MV-4-11 (cell line): ENCODE measurements at regions not wholly inside any gene's neighbourhood (a gene's known extent, or its start where the extent isn't known, plus 50 kb on each side); places are given as distances from the start of the nearest gene placed in this dataset.

Experiments
- DNase-seq: peaks from one replicate; lab custom pipeline; 2025; lab: John Stamatoyannopoulos, UW

DNA sequence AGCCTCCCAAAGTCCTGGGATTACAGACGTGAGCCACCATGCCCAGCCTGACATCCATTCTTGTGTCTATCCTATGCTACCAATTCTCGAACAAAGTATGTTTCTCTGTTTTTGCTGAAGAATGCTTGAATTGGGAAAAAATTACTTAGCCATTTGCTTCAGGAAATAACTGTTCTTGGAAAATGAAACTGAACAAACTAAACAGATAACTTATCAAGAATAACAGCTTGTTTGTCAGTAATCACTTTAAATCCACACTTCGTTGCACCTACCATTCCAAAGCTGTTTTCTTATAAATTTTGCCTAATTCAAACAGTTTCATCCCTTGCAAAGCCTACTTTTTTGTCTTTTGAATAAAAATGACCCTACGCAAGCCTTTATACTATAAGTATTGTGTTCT is 672.9 kb downstream of the SUCLG1 start:
- no peak for DNase-seq

- DNase-seq, result no peak
Observed at GRCh38 chr2:83784947-83785346, 674.1 kb downstream of the SUCLG1 start.

- DNase-seq, result no peak
Observed at GRCh38 chr2:83784315-83784714, 674.8 kb downstream of the SUCLG1 start.

GRCh38 chr2:83782122-83782521 is 677.0 kb downstream of the SUCLG1 start:
- DNase-seq, result no peak

GRCh38 chr2:83764447-83765005 is 694.6 kb downstream of the SUCLG1 start:
- DNase-seq, result no peak

DNA sequence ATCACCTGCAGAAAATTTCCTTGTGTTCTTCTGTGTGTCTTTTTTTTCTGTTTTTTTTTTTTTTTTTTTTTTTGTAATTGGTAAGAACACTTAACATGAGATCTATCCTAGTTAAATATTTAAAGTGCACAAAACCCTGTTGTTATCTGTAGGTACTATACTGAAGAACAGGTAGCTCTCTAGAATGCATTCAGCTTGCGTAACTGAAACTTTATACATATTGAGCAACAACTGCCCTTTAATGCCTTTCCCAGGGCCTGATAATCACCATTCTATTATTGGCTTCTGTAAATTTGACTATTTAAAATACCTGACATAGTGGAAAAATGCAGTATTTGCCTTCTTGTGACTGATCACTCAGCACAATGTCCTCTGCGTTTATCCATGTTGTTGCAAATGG is 701.8 kb downstream of the SUCLG1 start:
- DNase-seq, result no peak

GRCh38 chr2:83756219-83756618 is 702.9 kb downstream of the SUCLG1 start:
- no peak for DNase-seq

GRCh38 chr2:83747141-83747540 is 711.9 kb downstream of the SUCLG1 start:
- DNase-seq, result no peak

- DNase-seq, result no peak
Observed at GRCh38 chr2:83744855-83745254, 714.2 kb downstream of the SUCLG1 start.

GRCh38 chr2:83742117-83742782 is 716.8 kb downstream of the SUCLG1 start:
- DNase-seq, result no peak

GRCh38 chr2:83730223-83730622 is 728.9 kb downstream of the SUCLG1 start:
- DNase-seq, result no peak

- DNase-seq, result no peak
Observed at GRCh38 chr2:83725735-83726134, 733.3 kb downstream of the SUCLG1 start.

DNA sequence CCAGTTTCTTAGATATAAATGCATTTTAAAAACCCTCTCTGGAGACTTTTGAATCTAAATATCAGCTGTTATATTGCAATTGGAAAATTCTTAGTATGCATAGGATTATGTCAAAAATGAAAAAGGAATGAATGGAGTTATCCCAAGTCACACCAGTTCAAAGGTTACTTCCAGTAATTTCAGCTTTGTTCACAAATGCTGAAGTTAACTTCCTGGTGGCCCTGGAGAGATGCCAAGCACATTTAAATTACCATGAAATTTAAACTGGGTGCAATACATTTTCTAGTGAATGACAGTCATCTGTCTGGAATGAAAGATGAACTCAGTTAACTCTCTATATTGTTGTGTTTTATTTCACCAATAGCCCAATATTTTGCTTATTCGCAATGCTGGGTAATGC is 753.9 kb downstream of the SUCLG1 start:
- no peak for DNase-seq

DNA sequence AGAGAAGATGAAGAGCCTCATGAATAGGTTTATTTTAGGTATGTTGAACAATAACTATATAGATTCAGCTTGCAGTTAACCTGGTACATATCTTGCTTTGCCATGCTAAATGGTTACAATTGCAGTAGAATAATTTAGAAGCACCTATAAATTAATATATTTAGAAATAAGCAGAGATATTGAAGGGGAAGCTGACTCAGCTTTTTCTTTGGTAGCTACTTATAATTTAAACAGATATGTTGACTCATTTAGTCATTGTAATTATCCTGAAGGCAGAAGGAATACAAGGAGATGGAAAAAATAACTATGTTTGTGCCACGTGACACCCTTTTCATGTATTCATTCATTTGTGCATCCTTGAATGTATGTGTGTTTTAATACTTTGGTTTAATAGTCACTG is 755.5 kb downstream of the SUCLG1 start:
- DNase-seq, result no peak

DNA sequence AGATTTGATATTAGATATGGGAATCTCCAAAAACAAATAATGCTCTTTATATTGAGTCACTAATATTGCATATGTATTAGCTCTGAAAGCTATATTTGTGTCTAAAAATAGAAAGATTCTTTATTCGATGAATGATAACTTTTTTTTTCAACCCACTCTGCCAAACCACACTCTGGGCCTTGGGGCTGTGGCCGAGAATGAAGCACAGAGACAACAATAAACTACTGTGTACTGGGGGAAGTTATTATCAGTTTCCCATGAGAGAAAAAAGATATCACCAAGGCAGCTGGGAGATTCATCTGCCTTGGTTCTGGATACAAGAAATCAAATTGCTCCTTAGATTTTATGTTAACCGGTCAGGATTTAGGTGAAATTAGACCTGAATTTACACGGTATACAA is 762.2 kb downstream of the SUCLG1 start:
- DNase-seq, result no peak

DNA sequence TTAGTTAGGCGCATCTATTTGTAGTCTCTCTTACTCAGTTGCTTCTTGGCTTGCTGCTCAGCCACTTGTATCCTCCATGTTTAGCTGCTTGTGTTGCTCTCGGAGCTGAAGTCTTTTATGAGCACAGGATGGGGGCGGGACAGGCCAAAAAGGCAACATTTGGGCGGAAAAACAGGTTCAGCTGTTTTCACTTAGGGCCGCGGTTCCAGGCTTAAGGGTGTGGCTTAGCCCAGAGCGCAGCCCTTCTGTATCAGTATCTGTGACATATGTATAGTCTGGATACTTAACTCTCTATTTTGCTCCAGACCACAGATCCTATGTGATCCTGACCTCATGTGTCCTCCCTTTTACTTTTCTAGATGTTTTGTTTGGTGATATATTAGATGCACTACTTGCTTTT is 763.5 kb downstream of the SUCLG1 start:
- no peak for DNase-seq

DNA sequence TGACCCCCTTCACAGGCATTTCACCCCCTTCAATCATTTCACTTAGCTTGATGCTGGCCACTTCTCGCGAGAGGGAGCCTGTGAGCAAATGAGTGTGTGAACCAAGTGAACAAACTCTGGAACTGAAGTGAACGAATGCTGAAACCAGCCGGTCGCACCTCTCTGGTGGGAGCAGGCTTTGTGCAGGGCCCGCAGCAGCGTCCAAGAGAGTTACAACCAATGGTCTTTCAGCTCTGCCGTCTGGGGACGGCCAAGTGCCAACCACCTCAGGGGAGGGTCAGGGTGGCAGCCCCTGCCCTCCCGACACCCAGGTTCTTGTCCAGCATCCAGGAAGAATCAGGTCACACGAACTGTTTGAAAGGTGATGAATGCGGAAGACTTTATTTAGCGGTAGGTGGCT is 764.0 kb downstream of the SUCLG1 start:
- DNase-seq, result no peak

DNA sequence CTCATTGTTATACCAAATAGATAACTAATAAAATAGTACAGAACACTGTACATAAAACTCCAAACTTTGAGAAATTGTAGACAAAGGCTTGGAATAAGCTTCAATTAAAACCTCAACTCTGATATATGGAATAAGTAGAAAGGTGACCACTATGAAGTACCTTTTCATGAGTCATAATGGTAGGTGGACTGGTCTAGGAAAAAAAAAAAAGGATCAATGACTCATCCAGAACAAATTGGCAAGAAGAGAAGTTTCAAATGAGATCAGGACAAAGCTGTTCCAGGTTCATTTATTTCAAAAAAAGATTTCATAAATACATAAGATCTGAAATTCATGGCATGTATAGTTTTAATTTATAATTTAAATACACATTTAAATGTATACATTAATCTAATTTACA is 769.7 kb downstream of the SUCLG1 start:
- DNase-seq, result no peak

GRCh38 chr2:83686863-83687262 is 772.2 kb downstream of the SUCLG1 start:
- DNase-seq, result no peak

DNA sequence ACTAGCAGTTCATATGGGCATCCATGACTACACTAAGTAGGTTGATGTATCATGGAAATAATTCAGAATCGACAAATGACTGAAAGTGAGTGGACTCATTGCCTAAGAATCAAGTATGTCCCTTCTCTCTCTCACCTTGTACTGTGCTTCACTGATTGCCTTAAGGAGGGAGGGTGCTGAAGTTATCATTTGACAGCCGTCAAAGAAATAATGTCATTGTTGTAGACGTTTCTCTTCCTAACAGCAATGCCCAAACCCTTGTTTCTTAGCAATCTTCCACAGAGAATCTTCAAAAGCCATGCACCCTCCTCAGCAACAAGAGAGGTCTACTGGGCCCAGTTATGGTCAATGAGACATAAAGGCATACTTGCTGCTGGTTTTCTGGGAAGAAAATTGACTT is 785.0 kb downstream of the SUCLG1 start:
- DNase-seq, result no peak

DNA sequence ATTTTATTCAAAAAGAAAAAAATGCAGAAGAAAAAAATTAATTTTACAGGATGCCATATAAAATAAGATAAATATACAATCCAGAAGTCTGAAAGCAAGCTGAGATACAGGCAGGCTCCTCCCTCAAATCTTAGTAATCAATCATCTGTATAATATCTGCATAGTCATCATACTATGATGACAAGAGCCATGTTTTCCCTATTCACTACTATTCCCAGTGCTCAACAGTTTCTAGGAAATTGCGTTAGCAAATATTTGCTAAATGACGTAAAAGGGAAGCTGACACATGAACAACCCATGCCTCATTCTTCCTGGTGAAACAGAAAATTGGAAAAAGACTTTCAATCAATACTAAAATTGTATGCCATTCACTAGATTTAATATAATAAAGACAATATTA is 793.2 kb downstream of the SUCLG1 start:
- DNase-seq, result no peak

DNA sequence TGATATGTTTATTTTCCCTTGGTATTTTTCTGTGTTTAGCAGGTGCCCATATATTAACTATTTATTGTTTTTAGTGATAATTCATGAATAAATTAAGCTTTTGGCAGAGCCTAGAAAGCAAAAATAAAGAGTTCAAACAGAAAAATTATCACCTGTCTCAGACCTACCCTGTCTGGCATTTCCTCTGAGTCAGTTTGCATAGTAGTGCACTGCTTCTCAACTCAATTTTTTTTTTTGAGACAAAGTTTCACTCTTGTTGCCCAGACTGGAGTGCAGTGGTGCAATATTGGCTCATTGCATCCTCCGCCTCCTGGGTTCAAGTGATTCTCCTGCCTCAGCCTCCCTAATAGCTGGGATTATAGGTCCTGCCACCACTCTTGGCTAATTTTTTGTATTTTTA is 793.9 kb downstream of the SUCLG1 start:
- no peak for DNase-seq

DNA sequence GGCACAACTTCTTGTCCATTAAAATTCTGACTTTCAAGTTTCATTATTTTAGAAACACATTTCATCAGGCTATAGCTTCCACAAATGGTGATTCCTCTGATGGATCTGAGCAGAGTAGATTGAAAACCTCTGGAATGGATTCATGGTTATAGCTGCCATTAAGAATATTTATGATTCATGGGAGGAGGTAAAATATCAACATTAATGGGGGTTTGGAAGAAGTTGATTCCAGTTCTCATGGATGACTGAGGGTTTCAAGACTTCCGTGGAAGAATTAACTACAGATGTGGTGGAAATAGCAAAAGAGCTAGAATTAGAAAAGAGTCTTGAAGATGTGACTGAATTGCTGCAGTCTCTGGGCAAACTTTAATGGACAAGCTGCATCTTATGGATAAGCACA is 797.4 kb downstream of the SUCLG1 start:
- no peak for DNase-seq

GRCh38 chr2:83654091-83654611 is 804.9 kb downstream of the SUCLG1 start:
- DNase-seq, result no peak
